CD4-positive, alpha-beta T cell (primary cell): ENCODE measurements at regions not wholly inside any gene's neighbourhood (a gene's known extent, or its start where the extent isn't known, plus 50 kb on each side); places are given as distances from the start of the nearest gene placed in this dataset.

Experiments
- ATAC-seq: fragments of 200-7000 bp; cut with Tn5 transposase; one replicate; pipeline ENCODE4 v1.10.0; 2022; ENCODE audit warnings: mild to moderate bottlenecking; ENCODE audit not compliant: poor library complexity
- CTCF ChIA-PET: fragments of 350-600 bp; sonication (Branson Sonifier 250); formaldehyde crosslinking; loops from one replicate; lab custom pipeline; 2021; ENCODE audit warnings: antibody characterized with exemption, inconsistent platforms; lab: Charles Lee
- POLR2A ChIA-PET: fragments of 350-600 bp; sonication (Branson Sonifier 250); formaldehyde crosslinking; loops from one replicate; lab custom pipeline; 2021; ENCODE audit warnings: antibody characterized with exemption, inconsistent platforms; lab: Charles Lee
- DNase-seq, 14 experiments: peaks; one replicate each; pipeline ENCODE4 v3.0.0-alpha.2; 2013 to 2020; ENCODE audit warnings: mixed read lengths in 2 of 14
- H3K27ac ChIP-seq, 2 donors: one replicate each; pipeline versions ENCODE4 v1.5.1 to v1.7.0; 2013; ENCODE audit warnings: low read length in 2 of 2, low read depth in 1 of 2, mild to moderate bottlenecking in 1 of 2
- H3K27me3 ChIP-seq, 2 experiments: 1 replicate in 1 of 2; 2 replicates in 1 of 2; pipeline versions ENCODE4 v1.6.1 to v1.7.0; 2013; ENCODE audit warnings: low read length in 2 of 2, control low read depth in 1 of 2, mild to moderate bottlenecking in 1 of 2, moderate library complexity in 1 of 2; ENCODE audit not compliant: insufficient read depth in 2 of 2, control insufficient read depth in 1 of 2
- H3K36me3 ChIP-seq: one replicate; pipeline ENCODE4 v1.6.1; 2013; ENCODE audit warnings: low read length, control low read depth; ENCODE audit not compliant: insufficient read depth
- H3K4me1 ChIP-seq: one replicate; pipeline ENCODE4 v1.6.1; 2013; ENCODE audit warnings: low read length, control low read depth; ENCODE audit not compliant: insufficient read depth
- H3K4me3 ChIP-seq: one replicate; pipeline ENCODE4 v1.5.1; 2013; ENCODE audit warnings: mild to moderate bottlenecking, low read length, moderate library complexity
- H3K9me3 ChIP-seq, 2 experiments: 1 replicate in 1 of 2; 2 replicates in 1 of 2; pipeline versions ENCODE4 v1.6.1 to v1.7.0; 2013; ENCODE audit warnings: low read length in 2 of 2, mild to moderate bottlenecking in 2 of 2, control low read depth in 1 of 2, moderate library complexity in 1 of 2; ENCODE audit not compliant: control insufficient read depth in 1 of 2, insufficient read depth in 1 of 2
- H3K27ac Mint-ChIP-seq: one replicate; pipeline ENCODE4 v1.8.0; 2020; ENCODE audit warnings: mixed read lengths
- H3K27me3 Mint-ChIP-seq: one replicate; pipeline ENCODE4 v1.8.0; 2021; ENCODE audit warnings: mixed read lengths
- H3K36me3 Mint-ChIP-seq: one replicate; pipeline ENCODE4 v1.8.0; 2021; ENCODE audit warnings: low read depth, mixed read lengths
- H3K4me1 Mint-ChIP-seq: one replicate; pipeline ENCODE4 v1.8.0; 2021; ENCODE audit warnings: low read depth, mixed read lengths
- H3K4me3 Mint-ChIP-seq: one replicate; pipeline ENCODE4 v1.8.0; 2020; ENCODE audit warnings: mild to moderate bottlenecking, mixed read lengths
- H3K9me3 Mint-ChIP-seq: one replicate; pipeline ENCODE4 v1.8.0; 2020; ENCODE audit warnings: mixed read lengths
- CTCF ChIP-seq: fragments of 200-600 bp; IDR thresholded peaks from one replicate; pipeline ENCODE4 v1.8.0; 2022; ENCODE audit warnings: antibody characterized with exemption, mild to moderate bottlenecking
- intact Hi-C, 2 experiments: fragments of 100-400 bp; cut with DNase I in 1 of 2; cut with micrococcal nuclease in 1 of 2; formaldehyde crosslinking; loops; one replicate each; pipeline versions ENCODE4 v1.15.1 to v1.9.0; 2023 to 2025; cut with DNase I, micrococcal nuclease

- H3K9me3 ChIP-seq: peaks cover 0 to 4% of the 10 kb centered on the region in 2 experiments
- H3K9me3 Mint-ChIP-seq: no peaks in the 10 kb centered on the region
Measured at GRCh38 chr1:5722635-5723164, 269.5 kb downstream of the NPHP4 start.

GRCh38 chr1:5721634-5722215, 270.5 kb downstream of the NPHP4 start:
- H3K27me3 ChIP-seq: peaks cover 7 to 8% of the 10 kb centered on the region in 2 experiments
- no peak for TF ChIP-seq CTCF
- CTCF ChIA-PET: no interaction called here
- H3K4me1 ChIP-seq: no peaks in the 10 kb centered on the region
- POLR2A ChIA-PET: no interaction called here
- H3K27me3 Mint-ChIP-seq: peaks cover 18% of the 10 kb centered on the region
- H3K4me3 ChIP-seq: no peak overlapping the region
- no peak overlapping the region for H3K4me3 Mint-ChIP-seq
- intact Hi-C loops: no loop called here
- no peak overlapping the region for H3K27ac Mint-ChIP-seq
- H3K9me3 Mint-ChIP-seq: no peaks in the 10 kb centered on the region
- no peak overlapping the region for H3K27ac ChIP-seq
- H3K9me3 ChIP-seq: peaks cover 0 to 4% of the 10 kb centered on the region in 2 experiments
- H3K36me3 ChIP-seq: no peaks in the 10 kb centered on the region
- DNase-seq: no peak
- H3K4me1 Mint-ChIP-seq: no peaks in the 10 kb centered on the region
- H3K36me3 Mint-ChIP-seq: no peaks in the 10 kb centered on the region
- no peak for ATAC-seq

More at GRCh38 chr1:5722635-5723164, 269.5 kb downstream of the NPHP4 start:
- no peaks in the 10 kb centered on the region for H3K36me3 ChIP-seq
- Mint-ChIP-seq H3K27me3 (peaks cover 15% of the 10 kb centered on the region), H3K4me1 (peaks cover 1% of the 10 kb centered on the region), H3K27ac (no peak overlapping the region), H3K4me3 (no peak overlapping the region), H3K36me3 (no peaks in the 10 kb centered on the region)
- CTCF ChIA-PET: no interaction called here
- H3K4me3 ChIP-seq: no peak overlapping the region
- no peak overlapping the region for H3K27ac ChIP-seq
- POLR2A ChIA-PET: no interaction called here
- DNase-seq (no peak), ATAC-seq (no peak)
- TF ChIP-seq CTCF: no peak
- H3K4me1 ChIP-seq: no peaks in the 10 kb centered on the region
- H3K27me3 ChIP-seq: peaks cover 3 to 8% of the 10 kb centered on the region in 2 experiments
- intact Hi-C loops: no loop called here

GRCh38 chr1:5720936-5721335, 271.3 kb downstream of the NPHP4 start:
- H3K9me3 Mint-ChIP-seq: no peaks in the 10 kb centered on the region
- ChIA-PET POLR2A (no interaction called here), CTCF (no interaction called here)
- H3K27me3 Mint-ChIP-seq: peaks cover 21% of the 10 kb centered on the region
- no peaks in the 10 kb centered on the region for H3K4me1 Mint-ChIP-seq
- ATAC-seq (no peak), DNase-seq (no peak)
- H3K27ac ChIP-seq: no peak overlapping the region
- H3K36me3 Mint-ChIP-seq: no peaks in the 10 kb centered on the region
- intact Hi-C loops: no loop called here
- no peak overlapping the region for H3K4me3 Mint-ChIP-seq
- H3K9me3 ChIP-seq: peaks cover 0 to 11% of the 10 kb centered on the region in 2 experiments
- no peaks in the 10 kb centered on the region for H3K36me3 ChIP-seq
- no peaks in the 10 kb centered on the region for H3K4me1 ChIP-seq
- no peak overlapping the region for H3K4me3 ChIP-seq
- H3K27me3 ChIP-seq: peaks cover 7 to 8% of the 10 kb centered on the region in 2 experiments
- no peak overlapping the region for H3K27ac Mint-ChIP-seq
- TF ChIP-seq CTCF: no peak
